Prostate gland (tissue), 2 donors: ENCODE measurements at regions not wholly inside any gene's neighbourhood (a gene's known extent, or its start where the extent isn't known, plus 50 kb on each side); places are given as distances from the start of the nearest gene placed in this dataset.

Experiments used
- POLR2A ChIP-seq: fragments of 450-650 bp; IDR thresholded peaks from one replicate; pipeline ENCODE4 v1.6.1; 2016; ENCODE audit warnings: antibody characterized with exemption, mild to moderate bottlenecking
- POLR2AphosphoS5 ChIP-seq: sonication (generic); formaldehyde crosslinking; IDR thresholded peaks from one replicate; pipeline ENCODE4 v1.6.1; 2017; ENCODE audit warnings: antibody characterized with exemption
- TF ChIP-seq, protein P1 (sequence below), 4 experiments: fragments of 200-600 bp in 2 of 4; fragments of 450-650 bp in 2 of 4; sonication (generic) in 2 of 4; IDR thresholded peaks; 1 replicate in 3 of 4; 2 replicates in 1 of 4; pipeline ENCODE4 v1.5.1; 2016 to 2019; ENCODE audit warnings: antibody characterized with exemption in 4 of 4, mild to moderate bottlenecking in 2 of 4, moderate library complexity in 2 of 4

DNA sequence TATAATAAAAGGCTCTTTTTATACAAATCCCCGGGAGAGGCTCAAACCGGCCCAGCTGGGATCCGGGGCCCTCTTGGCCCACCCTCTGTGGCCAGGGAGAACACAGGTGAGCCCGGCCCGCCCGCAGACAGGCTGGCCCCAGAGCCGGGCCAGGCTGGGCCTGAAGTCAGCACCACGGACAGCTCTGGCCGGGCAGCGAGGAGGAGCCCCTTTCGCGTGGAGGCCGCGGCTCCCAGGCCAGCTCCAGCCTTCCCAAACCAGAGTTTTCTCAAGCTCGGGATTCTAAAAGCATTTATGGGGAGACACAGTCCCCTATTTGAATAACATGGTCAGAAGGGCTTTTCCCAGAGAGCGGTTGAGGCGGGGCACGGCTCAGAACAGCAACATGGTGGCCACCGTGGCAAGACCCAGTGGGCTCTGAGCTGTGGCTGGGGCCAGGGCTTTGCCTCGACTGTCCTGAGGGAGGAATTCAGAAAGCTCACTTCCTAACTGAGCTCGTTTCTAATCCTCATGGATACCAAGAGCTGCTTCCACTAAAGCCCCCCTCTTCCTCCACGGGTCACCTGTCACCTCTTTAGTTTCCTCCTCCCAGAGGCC lies 115.4 kb downstream of the BRD1 start:
- TF ChIP-seq, protein P1, sequence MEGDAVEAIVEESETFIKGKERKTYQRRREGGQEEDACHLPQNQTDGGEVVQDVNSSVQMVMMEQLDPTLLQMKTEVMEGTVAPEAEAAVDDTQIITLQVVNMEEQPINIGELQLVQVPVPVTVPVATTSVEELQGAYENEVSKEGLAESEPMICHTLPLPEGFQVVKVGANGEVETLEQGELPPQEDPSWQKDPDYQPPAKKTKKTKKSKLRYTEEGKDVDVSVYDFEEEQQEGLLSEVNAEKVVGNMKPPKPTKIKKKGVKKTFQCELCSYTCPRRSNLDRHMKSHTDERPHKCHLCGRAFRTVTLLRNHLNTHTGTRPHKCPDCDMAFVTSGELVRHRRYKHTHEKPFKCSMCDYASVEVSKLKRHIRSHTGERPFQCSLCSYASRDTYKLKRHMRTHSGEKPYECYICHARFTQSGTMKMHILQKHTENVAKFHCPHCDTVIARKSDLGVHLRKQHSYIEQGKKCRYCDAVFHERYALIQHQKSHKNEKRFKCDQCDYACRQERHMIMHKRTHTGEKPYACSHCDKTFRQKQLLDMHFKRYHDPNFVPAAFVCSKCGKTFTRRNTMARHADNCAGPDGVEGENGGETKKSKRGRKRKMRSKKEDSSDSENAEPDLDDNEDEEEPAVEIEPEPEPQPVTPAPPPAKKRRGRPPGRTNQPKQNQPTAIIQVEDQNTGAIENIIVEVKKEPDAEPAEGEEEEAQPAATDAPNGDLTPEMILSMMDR (IDR thresholded peaks at IDR 0.05) = no peak
- TF ChIP-seq POLR2A (no peak), POLR2AphosphoS5 (no peak)
